K562 (cell line): ENCODE measurements at regions not wholly inside any gene's neighbourhood (a gene's known extent, or its start where the extent isn't known, plus 50 kb on each side); places are given as distances from the start of the nearest gene placed in this dataset.
"Not testable (repeated sequence)": the region's sequence is repeated elsewhere in the genome, so short reads cannot be mapped to it uniquely, and the experiment has no call there.

Source experiments
- ATAC-seq: fragments of 200-7000 bp; cut with Tn5 transposase; 3 replicates; pipeline ENCODE4 v1.9.1; 2020; ENCODE audit warnings: moderate library complexity
- BruUV-seq: library from RNA; stranded (reverse); fragments of 400-500 nt; replicated peaks from 2 replicates; lab custom pipeline; 2021; lab: Mats Ljungman, UMichigan
- CTCF ChIA-PET: fragments of 300-600 bp; formaldehyde crosslinking; extraction: SDS; loops from one replicate; lab custom pipeline; 2021; ENCODE audit warnings: low intra/inter-chr PET ratio; lab: Yijun Ruan, JAX
- POLR2A ChIA-PET: fragments of 300-600, 350-650 bp; sonication (Branson Sonifier 250); formaldehyde crosslinking; extraction: SDS; loops from one replicate; lab custom pipeline; 2021; ENCODE audit warnings: antibody characterized with exemption, inconsistent platforms; lab: Yijun Ruan, JAX
- DNase-seq, 4 experiments: peaks; one replicate each; pipeline versions ENCODE4 v3.0.0 to v3.0.0-alpha.2; 2011 to 2018; ENCODE audit warnings: low spot score in 3 of 4, mixed read lengths in 3 of 4; ENCODE audit errors: extremely low read depth in 1 of 4
- FAIRE-seq: peaks from 2 replicates; lab custom pipeline; 2011; peaks lifted over from hg19 to GRCh38; lab: Jason Lieb, UNC
- H2AFZ ChIP-seq: 2 replicates; pipeline ENCODE4 v1.6.0; 2011; ENCODE audit warnings: low read depth, low read length, control low read depth, inconsistent platforms
- H3K27ac ChIP-seq: fragments of 200-600 bp; 3 replicates; pipeline ENCODE4 v1.8.0; 2011; ENCODE audit warnings: low read depth, mild to moderate bottlenecking, control low read depth, inconsistent platforms, low read length, moderate library complexity, mixed read lengths; ENCODE audit errors: extremely low read depth
- H3K27me3 ChIP-seq, 2 experiments: fragments of 300-600 bp in 1 of 2; 2 replicates in 1 of 2; 3 replicates in 1 of 2; pipeline versions ENCODE4 v1.6.0 to v1.8.0; 2011; ENCODE audit warnings: inconsistent platforms in 2 of 2, low read length in 2 of 2, mild to moderate bottlenecking in 1 of 2, mixed read lengths in 1 of 2, moderate library complexity in 1 of 2; ENCODE audit not compliant: control insufficient read depth in 2 of 2, insufficient read depth in 2 of 2
- H3K36me3 ChIP-seq: fragments of 300-600 bp; 3 replicates; pipeline ENCODE4 v1.8.0; 2011; ENCODE audit warnings: mild to moderate bottlenecking, low read length, inconsistent platforms; ENCODE audit not compliant: control insufficient read depth, insufficient read depth
- H3K4me1 ChIP-seq, 2 experiments: fragments of 200-600 bp in 1 of 2; replicated peaks in 1 of 2; 2 replicates in 1 of 2; 3 replicates in 1 of 2; pipeline versions ENCODE4 v1.5.1 to v1.8.0; 2011; ENCODE audit warnings: inconsistent platforms in 2 of 2, low read length in 2 of 2, mild to moderate bottlenecking in 1 of 2, mixed read lengths in 1 of 2, moderate library complexity in 1 of 2; ENCODE audit not compliant: control insufficient read depth in 2 of 2, insufficient read depth in 2 of 2
- H3K4me2 ChIP-seq: 2 replicates; pipeline ENCODE4 v1.6.1; 2011; ENCODE audit warnings: low read length, control low read depth, inconsistent platforms, mixed read lengths; ENCODE audit not compliant: insufficient read depth
- H3K4me3 ChIP-seq: fragments of 200-600 bp; sonication (generic), shearing (Covaris generic); 2 replicates; pipeline ENCODE4 v1.5.1; 2016; ENCODE audit warnings: control low read depth, inconsistent platforms
- H3K79me2 ChIP-seq: fragments of 200-600 bp; 3 replicates; pipeline ENCODE4 v1.8.0; 2011; ENCODE audit warnings: low read length, inconsistent platforms; ENCODE audit not compliant: control insufficient read depth, insufficient read depth
- H3K9ac ChIP-seq, 2 experiments: 2 replicates each; pipeline versions ENCODE4 v1.6.0 to v1.6.1; 2011; ENCODE audit warnings: low read depth in 2 of 2, low read length in 2 of 2, control low read depth in 1 of 2, inconsistent platforms in 1 of 2, mild to moderate bottlenecking in 1 of 2, mixed read lengths in 1 of 2; ENCODE audit not compliant: insufficient read depth in 1 of 2
- H3K9me1 ChIP-seq: one replicate; pipeline ENCODE4 v1.6.0; 2011; ENCODE audit warnings: inconsistent platforms, mild to moderate bottlenecking, low read length, moderate library complexity; ENCODE audit not compliant: control insufficient read depth, insufficient read depth
- H3K9me3 ChIP-seq: replicated peaks from 2 replicates; pipeline ENCODE4 v1.5.1; 2011; ENCODE audit warnings: low read depth, low read length, inconsistent platforms; ENCODE audit not compliant: control insufficient read depth, insufficient read depth
- H4K20me1 ChIP-seq: replicated peaks from 2 replicates; pipeline ENCODE4 v1.6.1; 2011; ENCODE audit warnings: low read length, inconsistent platforms, mixed read lengths; ENCODE audit not compliant: control insufficient read depth, insufficient read depth
- E2F3 ChIP-seq: fragments of 250-450 bp; sonication (Bioruptor Pico); IDR thresholded peaks from 2 replicates; pipeline ENCODE4 v1.4.0; 2020; ENCODE audit warnings: mild to moderate bottlenecking
- PREB ChIP-seq: sonication (generic); formaldehyde crosslinking; IDR thresholded peaks from 2 replicates; pipeline ENCODE4 v1.8.1; 2023; ENCODE audit warnings: mild to moderate bottlenecking, missing genetic modification reagents
- WGBS: fragments of 100-300 bp; shearing (Covaris generic); methylation state at CpG from one replicate; pipeline ENCODE4 v1.1.6; 2016; ENCODE audit warnings: low coverage, mixed read lengths; ENCODE audit not compliant: insufficient coverage; ENCODE audit errors: missing lambda C conversion rate; 5-methylcytosine and 5-hydroxymethylcytosine counted together
- in situ Hi-C: fragments of 300-500 bp; cut with MboI; formaldehyde crosslinking; loops from 4 replicates; pipeline ENCODE4 v1.15.0; 2018; ENCODE audit warnings: inconsistent platforms, mixed read lengths
- intact Hi-C: fragments of 100-400 bp; cut with micrococcal nuclease; formaldehyde crosslinking; loops from 2 replicates; pipeline ENCODE4 v1.14.2; 2022

GRCh38 chr9:12329623-12329985 lies 363.6 kb upstream of the TYRP1 start:
- ATAC-seq = no peak
- 4% methylated on average over 5 of the region's 5 CpGs for WGBS

GRCh38 chr9:12333966-12334365 lies 359.2 kb upstream of the TYRP1 start:
- POLR2A ChIA-PET, DNase-seq, H3K9me1 ChIP-seq, H3K9ac ChIP-seq, H3K4me1 ChIP-seq, CTCF ChIA-PET, intact Hi-C loops, H3K79me2 ChIP-seq, H3K27ac ChIP-seq, H3K4me3 ChIP-seq, H4K20me1 ChIP-seq, ATAC-seq, FAIRE-seq, H2AFZ ChIP-seq, in situ Hi-C loops, H3K4me2 ChIP-seq, BruUV-seq, H3K36me3 ChIP-seq, H3K9me3 ChIP-seq, H3K27me3 ChIP-seq: not testable (repeated sequence)
- 0% methylated on average over 10 of the region's 26 CpGs for WGBS

More at GRCh38 chr9:12329623-12329985, 363.6 kb upstream of the TYRP1 start:
- H3K9me1 ChIP-seq = no peaks in the 10 kb centered on the region
- CTCF ChIA-PET = no interaction called here
- no peaks in the 10 kb centered on the region for H3K27me3 ChIP-seq
- in situ Hi-C loops (no loop called here), intact Hi-C loops (loop anchor here (5.0 kb wide), 1 partner anchor 1962 kb away; no protein-coding TSS in a partner anchor)
- no peak overlapping the region for H3K4me2 ChIP-seq
- H3K9me3 ChIP-seq = no peaks in the 10 kb centered on the region
- TF ChIP-seq PREB (CRISPR knock-in tag) = no peak
- no peak for TF ChIP-seq E2F3 (CRISPR knock-in tag)
- no TSS peak for BruUV-seq
- no peak overlapping the region for H3K27ac ChIP-seq
- no peaks in the 10 kb centered on the region for H4K20me1 ChIP-seq
- H3K9ac ChIP-seq = no peak overlapping the region
- H3K79me2 ChIP-seq = no peaks in the 10 kb centered on the region
- H2AFZ ChIP-seq = no peak overlapping the region
- FAIRE-seq (no peak), DNase-seq (no peak)
- POLR2A ChIA-PET = no interaction called here
- H3K4me3 ChIP-seq = no peak overlapping the region
- no peaks in the 10 kb centered on the region for H3K4me1 ChIP-seq
- no peaks in the 10 kb centered on the region for H3K36me3 ChIP-seq
